Hematopoietic multipotent progenitor cell treated with erythropoietin and hydrocortisone succinate and interleukin-3 and kit ligand, for 8 days (in vitro differentiated cells): ENCODE measurements at regions not wholly inside any gene's neighbourhood (a gene's known extent, or its start where the extent isn't known, plus 50 kb on each side); places are given as distances from the start of the nearest gene placed in this dataset.

Experiments used
- DNase-seq: peaks from one replicate; pipeline ENCODE4 v3.0.0-alpha.2; 2015

DNA sequence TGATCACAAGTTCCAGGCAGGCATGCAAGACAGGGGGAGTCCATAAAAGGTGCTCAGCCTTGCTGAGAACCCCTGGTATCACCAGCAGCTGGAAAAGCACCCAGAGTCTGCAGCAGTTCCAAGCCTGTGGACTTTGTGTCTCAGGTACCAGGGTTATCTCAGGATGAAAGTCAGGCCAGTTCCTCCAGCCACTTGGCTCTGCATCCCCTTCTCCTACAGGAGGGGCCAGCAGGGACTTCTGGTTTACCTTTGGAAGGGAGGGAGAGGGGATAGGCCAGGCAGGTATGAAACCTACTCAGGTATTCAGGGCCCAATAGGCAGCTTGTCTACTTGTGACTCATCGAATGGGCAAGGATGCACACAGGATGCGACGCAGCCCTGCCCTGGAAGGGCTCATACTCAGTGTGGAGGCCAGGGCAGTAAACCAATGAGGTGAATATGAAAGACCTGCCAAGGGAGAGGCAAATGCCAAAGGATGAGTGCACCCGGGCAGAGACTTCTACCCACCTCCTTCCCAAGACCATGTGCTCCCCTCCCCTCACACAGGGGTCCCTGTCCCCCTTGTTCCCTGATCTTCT, 148.2 kb downstream of the SLC38A6 start:
- DNase-seq: no peak

DNA sequence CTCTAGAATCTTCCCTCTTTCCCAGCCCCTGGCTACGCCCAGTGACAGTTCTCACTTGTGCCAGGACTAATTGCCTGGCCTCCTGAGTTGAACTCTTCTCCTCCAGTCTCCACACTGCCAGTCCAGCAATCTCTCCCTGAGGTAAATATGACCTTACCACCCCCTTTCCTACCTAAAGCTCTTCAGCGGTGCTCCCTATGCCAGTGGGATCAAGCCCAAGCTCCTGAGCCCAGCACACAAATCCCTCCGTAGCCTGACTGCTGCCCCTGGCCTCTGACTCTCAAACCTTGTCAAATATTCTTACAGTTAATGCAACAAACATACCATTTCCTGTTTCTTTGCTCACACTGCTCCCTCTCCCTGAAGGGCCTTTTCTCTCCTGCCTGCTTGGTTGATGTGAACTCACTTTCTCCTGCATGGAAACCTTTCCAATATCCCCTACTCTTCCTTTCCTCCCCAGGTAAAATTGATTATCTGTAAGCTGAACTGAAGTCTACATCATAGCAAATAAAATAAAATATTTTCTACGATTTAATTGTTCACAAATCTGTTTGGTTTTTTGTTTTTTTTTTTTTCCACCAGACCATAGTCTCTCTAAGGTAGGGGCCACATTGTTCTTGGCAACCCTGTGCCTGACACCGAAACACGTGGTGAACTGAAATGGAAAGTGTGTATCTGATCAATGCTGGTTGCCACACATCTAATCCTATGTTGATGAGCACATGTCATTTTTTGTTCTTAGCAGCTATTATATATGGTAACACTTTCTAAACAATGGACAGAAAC, 147.5 kb downstream of the SLC38A6 start:
- no peak for DNase-seq

GRCh38 chr14:61126603-61127498, 145.8 kb downstream of the SLC38A6 start:
- no peak for DNase-seq

- DNase-seq: no peak
These were observed 145.0 kb downstream of the SLC38A6 start for GRCh38 chr14:61125867-61126572.

DNA sequence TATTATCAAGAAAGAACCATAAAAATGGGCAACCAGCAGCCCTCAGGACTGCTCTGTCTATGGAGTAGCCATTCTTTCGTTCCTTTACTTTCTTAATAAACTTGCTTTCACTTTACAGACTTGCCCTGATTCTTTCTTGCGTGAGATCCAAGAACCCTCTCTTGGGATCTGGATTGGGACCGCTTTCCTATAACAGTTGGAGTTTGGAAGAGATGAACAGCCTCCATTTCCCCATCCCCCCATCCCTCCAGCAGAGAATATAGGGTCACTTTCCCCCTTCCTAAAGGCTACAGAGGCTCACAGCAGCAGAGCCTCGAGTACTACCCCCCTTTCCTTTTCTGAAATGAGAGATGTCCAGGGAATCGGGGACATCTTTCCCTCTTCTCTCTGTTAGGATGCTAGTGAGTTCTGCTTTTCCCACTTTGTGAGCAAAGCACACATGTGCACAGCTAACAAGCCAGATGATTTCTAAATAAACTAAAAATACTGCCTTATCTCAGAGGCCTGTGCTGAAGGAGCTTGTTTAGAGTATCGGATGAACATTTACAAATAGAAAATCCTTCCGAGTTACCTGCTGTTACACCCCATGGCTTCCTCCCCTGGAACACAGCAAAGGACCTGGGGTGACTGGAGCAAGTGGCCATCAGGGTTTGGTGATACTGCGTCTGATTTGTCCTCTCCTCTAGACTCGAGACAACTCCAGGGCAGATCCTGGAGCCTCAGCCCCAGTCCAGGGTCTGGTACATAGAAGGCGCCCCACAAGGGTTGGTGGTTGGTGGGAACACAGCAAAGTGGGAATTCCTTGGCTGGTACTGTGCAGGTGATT, 144.2 kb downstream of the SLC38A6 start:
- DNase-seq: no peak

GRCh38 chr14:61122862-61123261, 141.8 kb downstream of the SLC38A6 start:
- no peak for DNase-seq

GRCh38 chr14:61121355-61121787, 140.3 kb downstream of the SLC38A6 start:
- DNase-seq: no peak

- DNase-seq: no peak
These were observed 139.5 kb downstream of the SLC38A6 start for GRCh38 chr14:61120576-61120975.

- DNase-seq: no peak
These were observed 138.0 kb downstream of the SLC38A6 start for GRCh38 chr14:61119006-61119405.

GRCh38 chr14:61116369-61116768, 135.3 kb downstream of the SLC38A6 start:
- no peak for DNase-seq

- DNase-seq: no peak
These were observed 132.6 kb downstream of the SLC38A6 start for GRCh38 chr14:61113561-61114225.

DNA sequence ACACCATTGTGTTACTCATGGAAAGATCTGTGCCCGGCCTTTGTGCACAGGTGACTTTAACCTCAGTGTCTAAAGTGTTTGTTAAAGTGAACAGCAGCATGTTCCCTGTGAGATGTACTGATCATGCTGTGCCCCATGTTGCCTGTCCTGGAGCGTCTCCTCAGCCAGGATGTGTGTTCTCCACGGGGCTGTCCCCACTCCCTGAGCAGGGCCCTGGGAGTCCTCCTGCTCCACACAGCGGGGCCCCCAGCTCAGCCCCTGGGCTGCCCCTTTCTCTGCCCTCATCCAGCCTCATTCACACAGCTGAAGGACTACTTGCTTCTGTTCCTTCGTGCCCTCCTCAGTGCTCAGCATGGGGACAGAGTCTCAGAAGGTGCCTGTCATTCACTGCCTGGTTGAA, 131.5 kb downstream of the SLC38A6 start:
- no peak for DNase-seq

- no peak for DNase-seq
These were observed 130.7 kb downstream of the SLC38A6 start for GRCh38 chr14:61111731-61112130.

DNA sequence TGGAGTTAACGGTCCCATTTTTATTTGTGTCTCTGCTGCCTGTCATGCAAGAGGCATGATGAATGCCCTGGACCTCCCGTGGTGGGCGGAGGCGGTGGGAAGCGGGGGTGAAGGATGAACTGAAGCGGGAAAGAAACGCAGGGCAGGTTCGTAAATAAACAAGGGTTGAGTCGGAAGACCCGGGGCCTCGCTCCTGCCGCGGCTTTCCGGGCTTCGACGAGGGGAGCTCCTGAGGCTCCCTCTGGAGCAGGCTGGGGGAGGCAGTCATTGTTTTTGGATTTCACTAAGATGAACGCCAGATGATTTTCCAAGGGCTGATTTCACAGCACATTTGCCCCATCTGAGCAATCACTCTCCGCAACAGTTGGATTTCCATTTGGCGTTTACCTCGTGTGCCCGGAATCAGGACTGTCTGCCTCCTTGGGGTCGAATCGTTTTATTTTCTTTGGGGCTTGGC, 130.2 kb downstream of the SLC38A6 start:
- DNase-seq: no peak

DNA sequence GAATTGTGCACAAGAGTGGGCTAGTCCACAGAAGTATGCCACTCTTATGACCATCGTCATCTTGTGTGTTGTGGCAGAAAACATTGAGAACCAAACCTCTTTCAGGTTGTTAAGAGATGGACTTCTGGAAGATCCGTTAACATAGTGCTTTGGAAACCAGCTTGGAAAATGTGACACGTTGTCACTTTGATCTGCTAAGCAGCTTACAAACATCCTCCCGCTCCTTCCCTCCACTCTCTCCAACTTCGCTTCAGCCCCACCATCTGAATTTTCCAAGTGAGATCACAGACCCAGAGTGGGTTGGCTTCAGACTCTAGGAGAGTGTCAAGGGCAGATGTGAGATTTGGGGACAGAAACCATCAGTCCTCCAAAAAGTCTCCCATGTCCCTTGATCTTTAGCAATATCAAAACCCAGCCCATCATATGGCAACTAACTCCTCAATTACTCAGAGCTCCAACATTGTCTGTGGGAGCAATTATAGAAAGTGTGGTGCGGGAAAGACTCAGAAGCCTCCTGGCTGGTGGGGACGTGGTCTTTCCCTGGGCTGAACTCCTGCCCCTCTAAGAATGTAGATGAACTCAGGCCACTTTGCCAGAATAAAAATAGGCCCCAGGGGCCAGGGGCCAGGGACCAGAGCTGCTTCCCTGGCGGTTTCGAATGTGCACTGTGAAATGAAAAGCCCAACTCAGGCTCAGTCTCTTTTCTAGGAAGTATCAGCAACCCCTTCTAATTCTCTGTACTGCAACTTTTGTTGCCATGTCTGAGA, 129.5 kb downstream of the SLC38A6 start:
- no peak for DNase-seq

GRCh38 chr14:61109288-61109687, 128.2 kb downstream of the SLC38A6 start:
- no peak for DNase-seq

DNA sequence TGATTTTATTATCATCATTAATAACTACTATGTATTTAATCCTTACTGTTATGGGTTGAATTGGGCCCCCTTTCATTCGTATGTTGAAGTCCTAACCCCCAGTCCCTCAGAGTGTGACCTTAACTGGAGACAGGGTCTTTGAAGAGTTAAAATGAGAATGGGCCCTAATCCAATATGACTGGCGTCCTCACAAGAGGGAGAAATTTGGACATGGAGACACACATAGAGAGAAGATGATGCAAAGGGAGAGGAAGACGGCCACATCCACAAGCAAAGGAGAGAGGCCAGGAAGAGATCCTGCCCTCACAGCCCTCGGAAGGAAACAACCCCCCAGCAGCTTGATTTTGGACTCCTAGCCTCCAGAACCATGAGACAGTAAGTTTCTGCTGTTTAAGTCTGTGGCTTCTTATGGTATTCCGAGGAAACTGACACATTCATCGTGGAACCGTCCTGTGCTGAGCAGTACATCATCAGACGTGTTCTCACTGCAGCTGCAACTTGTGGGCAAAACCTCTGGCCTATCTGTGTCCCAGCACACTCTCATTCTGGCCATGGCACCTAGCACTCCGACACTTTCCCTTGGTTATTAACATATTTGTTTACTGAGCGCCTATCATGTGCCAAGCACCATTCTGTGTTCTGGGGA, 127.6 kb downstream of the SLC38A6 start:
- DNase-seq: no peak

GRCh38 chr14:61107869-61108493, 126.9 kb downstream of the SLC38A6 start:
- no peak for DNase-seq

DNA sequence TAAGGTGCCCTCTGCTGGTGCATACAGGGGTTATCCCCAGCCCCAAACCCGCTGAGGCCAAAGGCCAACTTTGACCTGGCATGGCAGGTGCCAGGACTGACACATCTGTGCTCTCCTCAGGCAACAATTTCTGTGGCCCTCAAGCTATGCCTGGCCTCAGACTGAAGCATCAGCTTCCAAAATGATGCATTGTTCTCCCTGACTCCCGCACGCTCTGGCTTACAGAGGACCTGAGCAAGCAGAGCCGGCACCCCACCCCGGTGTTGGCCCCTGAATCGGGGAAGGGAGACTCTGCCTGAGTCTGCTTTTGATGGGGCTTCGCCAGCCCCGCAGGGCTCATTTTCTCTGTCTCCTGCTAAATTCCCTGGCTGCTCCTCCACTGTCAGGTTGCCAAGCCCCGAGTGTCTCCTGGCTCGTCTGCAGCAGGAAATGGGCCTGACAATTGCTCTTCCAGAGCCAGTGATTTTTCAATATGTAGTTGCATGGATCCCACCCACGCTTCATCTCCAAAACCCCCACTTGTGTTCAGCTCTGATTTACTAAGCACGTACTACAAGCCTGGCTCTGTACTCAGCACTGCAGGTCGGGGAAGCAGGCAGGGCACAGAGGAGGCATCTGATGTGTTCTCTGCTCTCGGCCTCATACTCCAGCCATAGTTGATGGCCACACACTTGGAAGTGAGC, 126.1 kb downstream of the SLC38A6 start:
- no peak for DNase-seq
